ENCODE measurements at regions not wholly inside any gene's neighbourhood (a gene's known extent, or its start where the extent isn't known, plus 50 kb on each side); places are given as distances from the start of the nearest gene placed in this dataset.

- FAIRE-seq (no peak), DNase-seq (ENCODE audit: low read depth in 1 of 2, low spot score in 2 of 2) (no peak)
- no peak overlapping the region for H3K18ac ChIP-seq (ENCODE audit: extremely low read depth, low read length)
- no peak overlapping the region for H2AFZ ChIP-seq (ENCODE audit: low read length)
- H3K23ac ChIP-seq (ENCODE audit: insufficient read length): no peak overlapping the region
- no peak for TF ChIP-seq SIX5 (IDR thresholded peaks at IDR 0.05; ENCODE audit: low read depth, low read length)
- peaks cover 0 to 5% (median 0%) of the 10 kb centered on the region in 4 experiments; a peak in 3 of 7 replicates for H3K27me3 ChIP-seq (replicated peaks in 1 of 4; ENCODE audit: control insufficient read depth in 3 of 4, extremely low read depth in 1 of 4, insufficient read depth in 3 of 4, low read length in 3 of 4)
- no peak overlapping the region for H3K4me2 ChIP-seq (ENCODE audit: insufficient read depth in 1 of 2, low read depth in 2 of 2, low read length in 2 of 2)
- H2BK5ac ChIP-seq (ENCODE audit: low read depth, low read length): no peak overlapping the region
- no peaks in the 10 kb centered on the region for H3K79me1 ChIP-seq (ENCODE audit: low read depth, low read length)
- 0 out of 2 replicates have a peak overlapping the region, but pooled peaks have one; percentile 89 for H2BK20ac ChIP-seq (ENCODE audit: low read length)
- ChIA-PET CTCF (ENCODE audit: partially characterized antibody) (interaction anchor here (0.9 to 1.8 kb wide), 4 partner anchors 17 to 248 kb away, joined by 3 to 4 read pairs (median 4); no protein-coding TSS in a partner anchor), POLR2A (ENCODE audit: partially characterized antibody) (no interaction called here)
- no peaks in the 10 kb centered on the region for H4K20me1 ChIP-seq (replicated peaks in 1 of 2; ENCODE audit: control insufficient read depth in 1 of 2, insufficient read depth in 2 of 2, low read length in 2 of 2)
- H4K5ac ChIP-seq (ENCODE audit: insufficient read length, low read depth, low read length): no peak overlapping the region
- no peak overlapping the region for H3K4me3 ChIP-seq (ENCODE audit: extremely low read depth in 1 of 4, insufficient read depth in 2 of 4, low read depth in 3 of 4, low read length in 4 of 4)
- no peak overlapping the region for H2BK12ac ChIP-seq (ENCODE audit: low read depth, low read length)
- H3K23me2 ChIP-seq (ENCODE audit: low read depth, low read length): no peaks in the 10 kb centered on the region; the same call in 1 of the 2 replicates
- H3K79me2 ChIP-seq (ENCODE audit: control insufficient read depth in 1 of 2, insufficient read depth in 2 of 2, low read length in 2 of 2): no peaks in the 10 kb centered on the region
- peaks cover 3 to 24% (median 12%) of the 10 kb centered on the region in 4 experiments; a peak in 6 of 7 replicates for H3K4me1 ChIP-seq (replicated peaks in 1 of 4; ENCODE audit: control insufficient read depth in 3 of 4, insufficient read depth in 4 of 4, low read length in 3 of 4)
- H4K91ac ChIP-seq (replicated peaks; ENCODE audit: insufficient read length, low read length): no peak overlapping the region
- no peak overlapping the region for H2BK15ac ChIP-seq (ENCODE audit: low read length)
- no peak overlapping the region for H3K27ac ChIP-seq (ENCODE audit: low read depth, low read length)
- no peak overlapping the region for H3K56ac ChIP-seq (replicated peaks; ENCODE audit: insufficient read length, low read depth, low read length)
- H3K9me3 ChIP-seq (ENCODE audit: insufficient read depth in 2 of 2, low read depth in 1 of 2, low read length in 1 of 2): 0 out of 4 replicates have a peak, but pooled peaks cover 0 to 3% of the 10 kb centered on the region in 2 experiments
- no peak overlapping the region for H4K8ac ChIP-seq (ENCODE audit: extremely low read depth, insufficient read depth, low read length)
- no peaks in the 10 kb centered on the region for H3K36me3 ChIP-seq (ENCODE audit: control insufficient read depth in 2 of 4, insufficient read depth in 4 of 4, low read length in 3 of 4)
- H2BK120ac ChIP-seq (replicated peaks; ENCODE audit: low read depth, low read length): no peak overlapping the region
- no peak overlapping the region; the same call in 1 of the 2 replicates for H2AK5ac ChIP-seq (ENCODE audit: low read depth, low read length)
- H3K4ac ChIP-seq (replicated peaks; ENCODE audit: insufficient read length, low read depth, low read length): no peak overlapping the region
- no peak overlapping the region for H3K9ac ChIP-seq (replicated peaks in 1 of 4; ENCODE audit: extremely low read depth in 1 of 4, low read depth in 3 of 4, low read length in 3 of 4)
- WGBS, 2 experiments (ENCODE audit: extremely low coverage in 1 of 2, insufficient coverage in 1 of 2, insufficient read length in 1 of 2, insufficient replicate concordance in 2 of 2, low coverage in 1 of 2, low lambda C conversion rate in 2 of 2, missing lambda C conversion rate in 1 of 2): 86% methylated on average over 14 of the region's 14 CpGs; no CpG with 5 or more reads in 1 of the 2 experiments
- H3K14ac ChIP-seq (ENCODE audit: insufficient read length): no peak overlapping the region
Observed at GRCh38 chr13:29961036-29961670, 110.7 kb upstream of the UBL3 start.
